AG09319 (cell line): ENCODE measurements at regions not wholly inside any gene's neighbourhood (a gene's known extent, or its start where the extent isn't known, plus 50 kb on each side); places are given as distances from the start of the nearest gene placed in this dataset.
"Not testable (repeated sequence)": the region's sequence is repeated elsewhere in the genome, so short reads cannot be mapped to it uniquely, and the experiment has no call there.

Experiments used
- DNase-seq: peaks from one replicate; pipeline ENCODE4 v3.0.0-alpha.2; 2010; ENCODE audit warnings: low read depth; ENCODE audit errors: extremely low read depth
- TF ChIP-seq, protein P1 (sequence below): IDR thresholded peaks from 2 replicates; pipeline ENCODE4 v1.5.1; 2011; ENCODE audit warnings: low read depth, mild to moderate bottlenecking, inconsistent platforms, low read length, moderate library complexity

DNA sequence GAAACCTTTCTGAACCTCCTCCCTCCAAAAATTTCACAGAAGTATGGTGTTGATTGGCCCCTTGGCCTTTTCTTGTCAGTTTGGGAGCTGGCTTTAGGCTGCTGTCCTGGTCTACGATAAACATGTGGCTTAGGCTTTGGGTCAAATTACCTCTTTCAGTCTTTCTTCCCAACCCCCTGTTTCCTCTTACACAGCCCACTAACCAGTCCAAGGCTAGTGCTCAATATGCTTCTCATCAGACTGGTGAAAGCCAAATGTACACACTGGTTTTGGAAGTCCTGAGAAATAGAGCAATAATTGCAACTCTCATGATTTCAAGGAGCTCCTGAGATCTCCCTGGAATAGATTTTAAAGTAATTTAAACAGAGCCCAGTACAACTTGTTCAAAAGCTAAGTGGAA is 933.7 kb upstream of the GJE1 start:
- DNase-seq: peak; percentile 91
- TF ChIP-seq, protein P1, sequence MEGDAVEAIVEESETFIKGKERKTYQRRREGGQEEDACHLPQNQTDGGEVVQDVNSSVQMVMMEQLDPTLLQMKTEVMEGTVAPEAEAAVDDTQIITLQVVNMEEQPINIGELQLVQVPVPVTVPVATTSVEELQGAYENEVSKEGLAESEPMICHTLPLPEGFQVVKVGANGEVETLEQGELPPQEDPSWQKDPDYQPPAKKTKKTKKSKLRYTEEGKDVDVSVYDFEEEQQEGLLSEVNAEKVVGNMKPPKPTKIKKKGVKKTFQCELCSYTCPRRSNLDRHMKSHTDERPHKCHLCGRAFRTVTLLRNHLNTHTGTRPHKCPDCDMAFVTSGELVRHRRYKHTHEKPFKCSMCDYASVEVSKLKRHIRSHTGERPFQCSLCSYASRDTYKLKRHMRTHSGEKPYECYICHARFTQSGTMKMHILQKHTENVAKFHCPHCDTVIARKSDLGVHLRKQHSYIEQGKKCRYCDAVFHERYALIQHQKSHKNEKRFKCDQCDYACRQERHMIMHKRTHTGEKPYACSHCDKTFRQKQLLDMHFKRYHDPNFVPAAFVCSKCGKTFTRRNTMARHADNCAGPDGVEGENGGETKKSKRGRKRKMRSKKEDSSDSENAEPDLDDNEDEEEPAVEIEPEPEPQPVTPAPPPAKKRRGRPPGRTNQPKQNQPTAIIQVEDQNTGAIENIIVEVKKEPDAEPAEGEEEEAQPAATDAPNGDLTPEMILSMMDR: no peak

DNA sequence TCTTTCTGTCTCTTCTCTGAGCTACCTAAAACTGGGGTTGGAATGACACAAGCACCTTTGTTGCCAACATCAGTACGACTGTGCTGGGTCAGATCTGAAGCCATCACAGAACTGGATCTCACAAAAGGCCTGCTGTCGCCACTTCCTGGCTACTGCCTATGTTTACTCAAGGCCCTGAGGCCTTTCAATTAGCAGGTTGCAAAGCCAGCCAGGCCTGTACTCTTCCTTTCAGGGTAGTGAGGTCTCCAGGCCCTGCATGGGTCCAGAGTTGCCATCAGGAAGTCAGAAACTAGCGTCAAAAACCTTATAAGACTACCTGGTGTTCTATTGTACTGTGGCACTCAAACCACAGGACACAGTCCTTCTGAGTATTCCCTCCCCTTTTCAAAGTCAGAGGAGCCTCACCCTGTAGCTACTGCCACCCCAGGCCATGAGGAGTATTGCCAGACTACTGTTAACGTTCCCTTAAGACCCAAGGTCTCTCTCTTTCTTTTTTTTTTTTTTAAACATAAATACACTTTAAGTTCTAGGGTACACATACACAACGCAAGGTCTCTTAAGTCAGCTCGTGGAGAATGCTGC is 937.4 kb upstream of the GJE1 start:
- TF ChIP-seq, protein P1: no peak
- DNase-seq: no peak

DNA sequence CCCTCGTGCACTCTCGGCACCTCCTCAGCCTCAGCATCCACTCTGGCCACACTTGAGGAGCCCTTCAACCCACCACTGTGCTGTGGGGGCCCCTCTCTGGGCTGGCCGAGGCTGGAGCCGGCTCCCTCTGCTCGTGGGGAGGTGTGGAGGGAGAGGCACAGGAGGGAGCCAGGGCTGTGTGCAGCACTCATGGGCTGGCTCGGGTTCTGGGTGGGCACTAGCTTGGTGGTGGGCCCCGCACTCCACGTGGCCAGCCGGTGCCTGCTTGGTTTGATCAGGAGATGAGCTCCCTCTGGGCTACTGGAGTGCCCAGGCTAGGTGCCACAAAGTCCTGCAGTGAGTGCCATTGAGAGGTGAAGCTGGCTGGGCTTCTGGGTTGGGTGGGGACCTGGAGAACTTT is 949.4 kb upstream of the GJE1 start:
- no peak for DNase-seq

DNA sequence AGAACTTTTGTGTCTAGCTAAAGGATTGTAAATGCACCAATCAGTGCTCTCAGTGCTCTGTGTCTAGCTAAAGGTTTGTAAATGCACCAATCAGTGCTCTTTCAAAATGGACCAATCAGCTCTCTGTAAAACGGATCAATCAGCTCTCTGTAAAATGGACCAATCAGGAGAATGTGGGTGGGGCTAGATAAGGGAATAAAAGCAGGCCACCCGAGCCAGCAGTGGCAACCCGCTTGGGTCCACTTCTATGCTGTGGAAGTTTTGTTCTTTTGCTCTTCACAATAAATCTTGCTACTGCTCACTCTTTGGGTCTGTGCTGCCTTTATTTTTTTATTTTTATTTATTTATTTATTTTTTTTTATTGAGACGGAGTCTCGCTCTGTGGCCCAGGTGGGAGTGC is 957.3 kb upstream of the GJE1 start:
- DNase-seq: not testable (repeated sequence)

More for the DNA sequence above, 949.4 kb upstream of the GJE1 start:
- TF ChIP-seq, protein P1: no peak

DNA sequence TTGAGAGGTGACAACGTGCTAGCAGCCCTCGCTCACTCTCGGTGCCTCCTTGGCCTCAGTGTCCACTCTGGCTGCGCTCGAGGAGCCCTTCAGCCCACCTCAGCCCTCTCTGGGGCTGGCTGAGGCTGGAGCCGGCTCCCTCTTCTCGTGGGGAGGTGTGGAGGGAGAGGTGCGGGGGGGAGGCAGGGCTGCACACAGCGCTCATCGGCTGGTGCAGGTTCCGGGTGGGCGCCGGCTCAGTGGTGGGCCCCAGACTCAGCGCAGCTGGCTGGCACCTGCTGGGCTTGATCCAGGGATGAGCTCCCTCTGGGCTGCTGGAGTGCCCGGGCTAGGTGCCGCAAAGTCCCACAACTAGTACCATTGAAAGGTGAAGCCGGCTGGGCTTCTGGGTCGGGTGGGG is 957.8 kb upstream of the GJE1 start:
- TF ChIP-seq, protein P1: no peak
- no peak for DNase-seq

DNA sequence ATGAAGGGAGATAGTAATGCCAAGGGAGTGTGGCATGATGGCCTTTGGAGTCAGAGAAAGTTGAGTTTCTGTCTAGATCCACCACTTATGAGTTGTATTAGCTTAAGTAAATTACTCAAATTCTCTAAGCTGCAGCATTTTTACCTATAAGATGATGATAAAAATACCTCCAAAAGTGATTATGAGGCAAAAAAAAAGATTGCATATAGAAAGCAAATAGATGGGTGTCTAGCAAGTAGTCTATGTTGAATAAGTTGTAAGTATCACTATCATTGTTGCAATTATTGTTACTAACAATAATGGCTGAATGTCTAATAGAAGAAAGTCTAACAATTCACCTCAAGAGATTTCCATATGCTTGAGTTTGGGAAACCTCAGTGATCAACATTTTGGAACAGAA is 959.2 kb upstream of the GJE1 start:
- TF ChIP-seq, protein P1: no peak
- DNase-seq: no peak

DNA sequence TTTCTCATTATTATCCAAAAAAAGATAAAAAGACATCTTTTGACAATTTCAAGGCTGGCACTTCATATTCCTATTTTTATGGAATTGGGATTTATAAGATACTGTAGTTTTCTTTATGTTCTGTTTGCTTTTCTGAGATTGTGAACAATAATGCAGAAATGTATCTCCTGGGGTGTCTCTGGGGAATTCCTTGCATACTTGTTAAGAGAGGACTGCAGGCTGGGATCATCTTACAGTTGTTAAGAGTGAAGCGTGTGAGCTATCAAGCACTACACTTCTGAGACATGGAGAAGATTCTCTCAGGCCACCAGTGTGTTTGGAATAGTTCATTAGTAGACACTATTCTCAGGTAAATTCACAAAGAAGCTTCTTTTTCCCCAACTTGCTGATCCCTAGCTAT is 963.3 kb upstream of the GJE1 start:
- peak; percentile 14 for DNase-seq
- TF ChIP-seq, protein P1: no peak

DNA sequence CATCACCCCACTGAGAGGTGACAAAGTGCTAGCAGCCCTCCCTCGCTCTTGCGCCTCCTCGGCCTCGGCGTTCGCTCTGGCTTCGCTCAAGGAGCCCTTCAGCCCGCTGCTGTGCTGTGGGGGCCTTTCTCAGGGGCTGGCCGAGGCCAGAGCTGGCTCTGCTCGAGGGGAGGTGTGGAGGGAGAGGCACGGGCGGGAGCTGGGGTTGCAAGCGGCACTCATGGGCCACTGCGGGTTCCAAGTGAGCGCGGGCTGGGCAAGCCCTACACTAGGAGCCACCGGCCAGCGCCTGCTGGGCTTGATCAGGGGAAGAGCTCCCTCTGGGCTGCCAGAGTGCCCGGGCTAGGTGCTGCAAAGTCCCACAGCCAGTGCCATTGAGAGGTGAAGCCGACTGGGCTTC is 964.8 kb upstream of the GJE1 start:
- TF ChIP-seq, protein P1: no peak
- no peak for DNase-seq
